Mononuclear cell (primary cell): ENCODE measurements at regions not wholly inside any gene's neighbourhood (a gene's known extent, or its start where the extent isn't known, plus 50 kb on each side); places are given as distances from the start of the nearest gene placed in this dataset.

ENCODE experiments used
- H3K27me3 ChIP-seq: 2 replicates; pipeline ENCODE4 v1.6.0; 2011; ENCODE audit warnings: low read length, control low read depth; ENCODE audit not compliant: insufficient read depth
- H3K4me1 ChIP-seq: 2 replicates; pipeline ENCODE4 v1.5.1; 2011; ENCODE audit warnings: mild to moderate bottlenecking, low read length, control low read depth; ENCODE audit not compliant: insufficient read depth
- H3K4me3 ChIP-seq: 2 replicates; pipeline ENCODE4 v1.5.1; 2011; ENCODE audit warnings: mild to moderate bottlenecking, low read length, moderate library complexity
- H3K9me3 ChIP-seq: 2 replicates; pipeline ENCODE4 v1.5.1; 2011; ENCODE audit warnings: low read depth, mild to moderate bottlenecking, control low read depth, low read length

- H3K27me3 ChIP-seq: no peaks in the 10 kb centered on the region
- no peaks in the 10 kb centered on the region for H3K4me1 ChIP-seq
- H3K9me3 ChIP-seq: no peaks in the 10 kb centered on the region
- H3K4me3 ChIP-seq: no peak overlapping the region
Observed at GRCh38 chr3:94928921-94929320, 866.1 kb downstream of the NSUN3 start.

- Histone ChIP-seq H3K27me3 (no peaks in the 10 kb centered on the region), H3K4me1 (no peaks in the 10 kb centered on the region), H3K9me3 (no peaks in the 10 kb centered on the region), H3K4me3 (no peak overlapping the region)
Observed at GRCh38 chr3:94935738-94936580, 873.1 kb downstream of the NSUN3 start.

GRCh38 chr3:94937980-94938379, 875.1 kb downstream of the NSUN3 start:
- no peaks in the 10 kb centered on the region for H3K9me3 ChIP-seq
- H3K4me1 ChIP-seq: no peaks in the 10 kb centered on the region
- H3K4me3 ChIP-seq: no peak overlapping the region
- no peaks in the 10 kb centered on the region for H3K27me3 ChIP-seq

- Histone ChIP-seq H3K9me3 (no peaks in the 10 kb centered on the region), H3K4me1 (no peaks in the 10 kb centered on the region)
Observed at GRCh38 chr3:94946683-94947082, 883.8 kb downstream of the NSUN3 start.

GRCh38 chr3:94961423-94962100, 898.7 kb downstream of the NSUN3 start:
- Histone ChIP-seq H3K4me1 (no peaks in the 10 kb centered on the region), H3K9me3 (peaks cover 12% of the 10 kb centered on the region), H3K27me3 (no peaks in the 10 kb centered on the region), H3K4me3 (no peak overlapping the region)

More at GRCh38 chr3:94946683-94947082, 883.8 kb downstream of the NSUN3 start:
- no peak overlapping the region for H3K4me3 ChIP-seq
- H3K27me3 ChIP-seq: no peaks in the 10 kb centered on the region

- peaks cover 12% of the 10 kb centered on the region for H3K9me3 ChIP-seq
- no peaks in the 10 kb centered on the region for H3K4me1 ChIP-seq
Observed at GRCh38 chr3:94965867-94966475, 903.1 kb downstream of the NSUN3 start.

GRCh38 chr3:94967196-94967595, 904.3 kb downstream of the NSUN3 start:
- Histone ChIP-seq H3K27me3 (no peaks in the 10 kb centered on the region), H3K4me3 (no peak overlapping the region), H3K4me1 (no peaks in the 10 kb centered on the region), H3K9me3 (peaks cover 5% of the 10 kb centered on the region)

More at GRCh38 chr3:94965867-94966475, 903.1 kb downstream of the NSUN3 start:
- Histone ChIP-seq H3K4me3 (no peak overlapping the region), H3K27me3 (no peaks in the 10 kb centered on the region)

- Histone ChIP-seq H3K4me1 (no peaks in the 10 kb centered on the region), H3K9me3 (peaks cover 5% of the 10 kb centered on the region), H3K27me3 (no peaks in the 10 kb centered on the region), H3K4me3 (no peak overlapping the region)
Observed at GRCh38 chr3:94968519-94968918, 905.7 kb downstream of the NSUN3 start.

- H3K27me3 ChIP-seq: no peaks in the 10 kb centered on the region
- H3K4me1 ChIP-seq: no peaks in the 10 kb centered on the region
- H3K4me3 ChIP-seq: no peak overlapping the region
- no peaks in the 10 kb centered on the region for H3K9me3 ChIP-seq
Observed at GRCh38 chr3:94972066-94972465, 909.2 kb downstream of the NSUN3 start.

GRCh38 chr3:94978084-94978483, 915.2 kb downstream of the NSUN3 start:
- Histone ChIP-seq H3K4me1 (no peaks in the 10 kb centered on the region), H3K9me3 (no peaks in the 10 kb centered on the region), H3K27me3 (no peaks in the 10 kb centered on the region)

GRCh38 chr3:94985778-94986177, 922.9 kb downstream of the NSUN3 start:
- no peaks in the 10 kb centered on the region for H3K9me3 ChIP-seq
- no peaks in the 10 kb centered on the region for H3K27me3 ChIP-seq
- H3K4me1 ChIP-seq: no peaks in the 10 kb centered on the region
- H3K4me3 ChIP-seq: no peak overlapping the region

More at GRCh38 chr3:94978084-94978483, 915.2 kb downstream of the NSUN3 start:
- H3K4me3 ChIP-seq: no peak overlapping the region

- Histone ChIP-seq H3K4me3 (no peak overlapping the region), H3K9me3 (no peaks in the 10 kb centered on the region), H3K4me1 (no peaks in the 10 kb centered on the region), H3K27me3 (no peaks in the 10 kb centered on the region)
Observed at GRCh38 chr3:94990952-94991705, 928.3 kb downstream of the NSUN3 start.

- H3K4me3 ChIP-seq: no peak overlapping the region
- H3K9me3 ChIP-seq: no peaks in the 10 kb centered on the region
- no peaks in the 10 kb centered on the region for H3K4me1 ChIP-seq
- no peaks in the 10 kb centered on the region for H3K27me3 ChIP-seq
Observed at GRCh38 chr3:94996743-94997142, 933.9 kb downstream of the NSUN3 start.

- H3K9me3 ChIP-seq: peaks cover 4% of the 10 kb centered on the region
- no peaks in the 10 kb centered on the region for H3K27me3 ChIP-seq
- H3K4me3 ChIP-seq: no peak overlapping the region
- H3K4me1 ChIP-seq: no peaks in the 10 kb centered on the region
Observed at GRCh38 chr3:95002438-95003046, 939.7 kb downstream of the NSUN3 start.
